ENCODE measurements at regions not wholly inside any gene's neighbourhood (a gene's known extent, or its start where the extent isn't known, plus 50 kb on each side); places are given as distances from the start of the nearest gene placed in this dataset.
A peak's percentile ranks its signal among the peaks of the same experiment; 100 is the strongest.

DNA sequence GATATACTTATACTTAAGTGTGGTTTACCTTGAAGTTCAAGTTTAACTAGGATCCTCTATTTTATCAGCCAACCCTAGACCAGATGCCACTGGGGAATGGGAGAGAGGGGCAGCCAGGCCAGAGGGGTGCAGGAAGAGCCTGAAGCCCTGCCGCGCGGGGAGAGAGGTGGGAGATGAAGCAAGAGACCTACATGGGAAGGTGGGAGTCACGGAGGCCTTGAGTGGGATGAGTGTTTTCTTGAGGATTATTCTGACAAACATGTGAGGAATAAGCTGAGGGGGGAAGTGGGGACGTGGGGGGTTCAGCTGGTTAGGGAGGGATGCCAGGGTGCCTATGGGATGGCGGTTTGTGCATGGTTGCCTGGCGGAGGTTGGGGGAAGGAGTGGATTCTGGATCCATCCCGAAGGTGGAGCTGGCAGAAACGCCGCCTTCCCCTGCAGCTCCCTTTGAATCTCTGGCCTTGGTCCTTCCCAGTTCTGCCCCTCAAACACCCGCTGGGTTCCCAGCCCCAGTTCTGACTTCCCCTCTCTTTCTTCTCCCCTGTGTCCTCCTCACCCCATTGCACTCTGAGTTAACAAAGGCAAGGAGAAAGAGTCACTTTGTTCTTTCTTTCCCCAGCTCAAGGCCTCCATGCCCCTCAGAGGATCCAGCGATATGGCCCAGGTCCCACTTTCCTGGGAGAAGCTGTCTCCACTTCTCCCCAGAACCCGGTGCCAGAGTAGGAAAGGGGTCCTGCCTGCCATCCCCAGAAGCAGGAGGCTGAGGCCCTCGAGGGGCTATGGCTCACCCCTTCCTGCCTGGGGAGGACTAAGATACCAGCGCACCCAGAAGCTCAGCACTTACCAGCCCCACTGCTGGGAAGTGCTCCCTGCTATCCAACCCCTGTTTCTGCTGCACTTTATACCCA is 274.2 kb downstream of the UACA start:
- no peak for DNase-seq

DNA sequence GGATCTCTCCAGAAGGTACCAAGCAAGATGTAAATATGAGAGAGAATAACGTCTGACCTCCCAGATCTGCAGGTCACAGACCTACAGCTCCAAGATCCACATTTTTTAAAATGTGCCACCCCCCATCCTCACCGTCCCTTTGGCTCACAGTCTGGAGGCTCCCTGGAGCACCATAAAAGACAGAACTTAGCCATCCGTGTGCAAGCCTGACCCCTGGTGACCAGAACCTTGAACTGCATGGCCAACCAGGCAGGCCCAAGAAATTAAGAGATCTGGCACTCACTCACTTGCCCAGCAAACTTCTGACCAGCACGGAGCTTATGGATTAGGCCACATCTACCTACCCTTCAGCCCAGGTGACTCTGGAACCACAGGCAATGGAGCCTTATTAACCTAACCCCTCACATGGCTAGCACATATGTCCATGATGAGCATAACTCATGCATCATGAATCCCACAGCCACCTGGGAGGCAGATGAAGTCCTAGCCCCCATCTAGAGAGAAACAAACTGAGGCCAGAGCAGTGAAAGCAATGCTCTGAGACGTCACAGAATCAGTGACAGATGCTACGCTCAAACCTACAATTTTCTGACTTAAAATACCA is 275.3 kb downstream of the UACA start:
- peak; percentile 54 for DNase-seq

DNA sequence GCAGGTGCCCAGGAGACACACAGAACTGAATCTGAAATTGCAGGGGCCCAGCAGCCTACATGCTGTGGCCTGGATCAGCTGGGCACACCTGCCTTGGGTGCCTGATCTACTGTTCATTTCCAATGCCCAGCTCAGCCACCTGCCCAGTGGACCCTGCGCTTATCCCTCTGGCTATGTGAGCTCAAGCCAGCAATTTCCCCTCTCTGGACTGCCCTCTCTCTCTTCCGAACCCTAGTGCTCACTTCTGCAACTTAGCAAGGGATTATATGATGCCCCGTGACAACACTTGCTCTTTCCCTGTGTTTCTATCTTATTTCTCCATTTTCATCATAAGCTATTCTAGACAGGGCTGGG is 276.0 kb downstream of the UACA start:
- DNase-seq = peak; percentile 48

DNA sequence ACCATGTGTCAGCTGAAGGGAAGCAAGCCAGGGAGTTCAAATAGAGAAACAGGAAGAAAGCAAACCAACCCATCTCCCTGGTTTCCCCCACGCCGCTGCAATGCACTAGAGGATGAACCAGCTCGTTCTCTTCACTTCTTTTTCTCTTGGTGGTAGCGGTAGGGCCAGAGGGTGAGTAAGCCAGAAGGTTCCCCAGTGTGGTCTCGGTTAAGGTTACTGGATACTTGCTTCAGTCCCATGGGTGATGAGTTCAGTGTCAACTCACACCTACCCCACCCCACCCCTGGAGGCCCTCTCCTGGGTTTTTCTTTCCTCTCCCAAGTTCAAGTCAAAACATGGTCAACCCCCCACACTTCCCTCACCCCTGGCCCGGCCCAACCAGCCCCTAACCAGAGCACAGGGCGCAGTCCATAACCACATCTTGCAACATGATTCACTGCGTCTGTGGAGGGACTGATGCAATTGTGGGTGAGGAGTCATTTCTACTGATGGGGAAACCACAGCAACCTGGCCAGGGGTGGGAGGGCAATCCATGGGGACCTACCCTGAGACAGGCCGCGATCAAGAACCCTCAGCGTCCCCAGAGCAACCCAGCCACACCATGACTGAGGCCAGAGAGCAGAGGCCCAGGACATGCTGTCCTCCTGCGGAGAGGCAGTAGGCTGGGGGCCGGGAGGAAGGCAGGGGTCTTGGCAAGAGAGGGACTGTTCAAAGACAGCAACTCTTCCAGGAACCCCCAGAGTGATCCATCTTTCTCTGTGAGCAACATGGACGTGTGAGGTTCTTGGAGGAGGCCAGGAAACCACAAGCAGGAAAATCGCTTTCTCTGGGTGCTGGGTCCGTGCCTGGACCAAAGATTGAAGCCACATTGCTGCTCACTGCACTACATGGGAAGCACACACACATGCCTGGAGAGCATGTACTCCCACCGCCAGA is 276.6 kb downstream of the UACA start:
- peak; percentile 90 for DNase-seq

DNA sequence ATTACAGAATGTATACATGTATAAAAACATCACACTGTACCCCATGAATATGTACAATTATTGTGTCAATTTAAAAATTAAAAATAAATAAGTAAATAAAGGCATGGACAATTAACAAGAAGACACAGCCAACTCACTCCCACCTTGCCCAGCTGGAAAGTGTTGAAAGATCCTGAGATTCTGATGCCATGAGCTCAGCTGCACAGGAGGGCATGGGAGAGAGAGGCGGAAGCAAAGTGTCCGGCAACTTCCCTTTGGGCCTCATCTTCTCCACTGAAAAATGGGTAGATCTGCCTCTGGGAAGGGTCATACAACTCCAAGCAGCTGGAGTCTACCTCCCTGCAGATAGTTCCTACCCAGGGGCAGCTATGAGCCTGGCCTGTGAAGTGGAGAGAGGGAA is 277.3 kb downstream of the UACA start:
- DNase-seq = no peak

DNA sequence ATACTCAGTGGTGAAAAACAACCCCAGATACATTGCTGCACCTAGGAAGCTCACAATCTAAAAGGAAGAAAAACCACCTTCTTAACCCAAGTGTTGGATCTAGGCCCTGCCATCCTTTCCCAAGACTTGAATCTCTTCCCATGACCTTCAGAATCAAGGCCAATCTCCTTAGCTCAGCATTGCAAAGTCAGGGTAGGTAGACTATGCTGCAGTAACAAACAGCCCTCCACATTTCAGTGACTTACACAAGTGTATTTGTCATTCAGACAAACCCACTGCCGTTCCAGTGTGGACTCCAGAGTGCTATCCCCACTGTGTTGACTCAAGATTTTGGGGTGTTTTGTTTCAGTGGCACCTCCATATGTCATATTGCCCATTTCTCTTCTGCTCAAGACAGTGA is 278.4 kb downstream of the UACA start:
- no peak for DNase-seq

DNA sequence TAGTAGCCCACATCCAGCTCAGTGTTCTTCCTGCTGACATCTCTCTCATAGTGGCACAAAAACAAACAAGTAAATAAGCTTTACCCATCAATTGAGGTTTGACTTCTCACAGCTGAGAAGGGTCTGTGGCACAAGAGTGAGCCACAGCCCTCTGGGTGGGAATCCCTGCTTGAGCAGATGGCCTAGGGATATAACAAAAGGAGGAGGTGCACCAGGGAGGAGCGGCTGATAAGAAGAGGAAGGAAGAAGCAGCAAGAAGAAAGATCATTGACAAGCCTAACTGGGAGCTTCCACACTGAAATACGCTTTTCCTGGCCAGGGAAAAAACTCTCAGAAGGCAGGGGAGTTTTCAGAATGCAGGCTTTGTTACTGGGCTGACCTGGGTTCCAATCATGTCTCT is 279.8 kb downstream of the UACA start:
- no peak for DNase-seq

DNA sequence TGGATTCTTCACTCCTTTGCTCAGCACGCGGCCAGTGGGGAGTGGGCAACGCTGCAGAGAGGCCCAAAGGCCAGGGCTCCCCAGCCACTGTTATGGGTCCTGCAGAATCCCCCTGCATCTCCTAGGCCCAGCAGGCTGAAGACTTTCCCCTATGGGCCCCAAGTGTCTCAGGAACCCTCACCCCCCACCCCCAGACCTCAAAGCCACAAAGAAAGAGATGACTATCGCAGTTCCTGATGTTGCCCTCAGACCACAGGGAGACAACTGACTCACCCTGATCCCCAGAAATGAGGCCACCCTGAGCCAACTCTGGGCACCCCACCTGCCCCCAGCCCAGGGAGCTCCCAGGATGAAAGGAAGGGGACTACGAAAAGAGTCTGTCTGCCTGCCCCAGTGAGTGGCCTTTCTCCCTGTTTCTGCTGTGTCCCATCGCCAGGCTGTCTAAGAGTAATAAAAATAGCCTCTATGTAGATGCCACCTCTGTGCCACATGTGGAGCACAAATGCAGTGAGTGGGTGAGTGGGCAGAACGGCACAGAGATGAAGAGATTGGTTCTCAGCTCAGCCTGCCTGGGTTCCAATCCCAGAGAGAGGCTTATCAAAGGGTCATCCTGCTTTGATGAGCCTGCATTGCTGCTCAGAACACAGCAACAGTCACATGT is 283.0 kb downstream of the UACA start:
- DNase-seq = peak; percentile 60

DNA sequence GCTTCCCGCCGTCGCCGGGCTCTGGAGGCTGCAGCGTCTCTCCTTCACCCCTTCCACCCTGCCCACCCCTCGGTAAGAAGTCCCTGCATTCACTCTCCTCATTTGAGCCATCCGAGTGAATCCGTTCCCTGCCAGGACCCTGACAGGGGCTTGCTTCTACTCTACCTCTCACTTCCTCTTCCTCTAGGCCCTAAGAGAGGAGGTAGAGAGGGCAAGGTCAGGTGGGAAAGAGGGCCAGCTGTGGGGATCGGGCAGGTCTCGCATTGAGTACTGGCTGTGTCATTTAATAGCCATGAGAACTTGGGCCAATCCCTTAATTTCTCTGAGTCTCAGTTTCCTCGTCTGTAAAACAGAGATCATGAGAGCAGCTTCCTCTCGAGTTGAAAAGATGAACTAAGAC is 283.6 kb downstream of the UACA start:
- no peak for DNase-seq

DNA sequence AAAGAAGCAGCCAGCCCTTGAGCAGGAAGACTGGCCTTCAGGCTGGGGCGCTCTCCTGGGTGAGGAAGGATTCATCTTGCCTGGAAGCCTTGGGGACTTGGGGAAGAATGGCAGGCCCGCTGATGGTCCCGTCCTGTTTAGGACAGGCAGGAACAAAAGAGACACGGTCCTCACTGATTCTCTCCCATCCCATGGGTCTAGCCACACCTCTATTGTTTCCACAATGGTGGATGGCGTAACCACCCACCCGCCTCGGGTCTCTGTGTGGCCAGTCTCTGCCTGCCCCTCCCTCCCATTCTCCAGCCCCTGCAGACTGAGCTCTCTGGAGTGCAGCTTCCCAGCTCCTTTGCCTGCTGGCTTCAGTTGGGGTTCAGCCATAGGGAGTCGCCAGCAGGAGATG is 284.3 kb downstream of the UACA start:
- no peak for DNase-seq

DNA sequence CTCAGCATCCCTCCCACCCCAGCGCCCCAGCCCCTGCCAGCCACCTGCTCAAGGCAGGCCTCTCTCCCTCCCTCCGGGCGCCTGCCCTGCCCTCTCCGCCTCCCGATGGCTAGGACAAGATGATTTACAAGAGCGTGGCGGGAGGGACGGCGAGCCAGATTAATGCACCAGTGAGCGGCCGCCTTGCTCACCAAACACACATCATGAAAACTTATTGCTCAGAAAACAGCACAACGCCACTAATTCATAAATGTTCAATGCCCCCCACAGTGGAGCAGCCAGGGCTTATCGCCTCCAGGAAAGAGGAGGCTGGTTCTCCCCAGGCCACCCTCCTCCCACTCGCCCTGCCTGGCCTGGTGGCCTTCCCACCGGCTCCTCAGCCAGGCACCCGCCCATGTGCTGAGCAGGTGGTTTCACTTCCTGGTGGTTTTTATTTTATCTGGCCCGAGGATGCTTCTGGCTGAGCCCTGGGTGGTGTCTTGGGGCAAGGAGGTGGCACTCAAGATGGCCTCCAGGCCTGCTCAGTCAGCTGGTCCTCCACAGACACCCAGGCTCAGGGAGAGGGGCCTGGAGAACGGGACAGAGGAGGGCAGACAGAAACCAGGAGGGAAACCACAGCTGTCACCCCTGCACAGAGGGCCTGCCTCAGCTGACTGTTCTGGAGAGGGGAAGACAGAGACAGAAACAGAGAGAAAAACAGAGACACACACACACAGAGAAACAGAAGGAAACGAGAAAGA is 284.9 kb downstream of the UACA start:
- DNase-seq = no peak

DNA sequence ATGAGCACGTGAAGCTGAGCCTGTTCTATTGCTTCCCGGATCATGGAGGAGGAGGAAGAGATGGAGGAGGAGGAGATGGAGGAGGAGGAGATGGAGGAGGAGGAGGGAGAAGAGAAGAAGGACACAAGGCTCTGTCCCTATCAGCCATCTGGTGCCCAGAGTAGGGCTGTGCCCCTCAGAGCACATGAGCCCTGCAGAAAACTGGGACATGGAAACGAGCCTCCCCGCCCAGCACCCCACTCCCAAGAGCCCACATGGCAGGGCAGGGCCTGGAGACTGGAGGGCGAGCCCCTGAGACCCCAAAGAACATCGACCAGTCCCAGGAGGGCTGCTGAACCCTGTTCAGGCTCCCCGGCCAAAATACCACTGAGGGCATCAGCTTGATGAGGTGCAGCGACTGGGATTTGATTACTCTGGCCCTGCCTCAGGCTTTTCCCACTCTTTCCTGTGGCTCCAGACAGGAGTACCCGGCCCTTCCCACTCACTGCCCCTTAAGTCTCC is 285.6 kb downstream of the UACA start:
- DNase-seq = no peak

DNA sequence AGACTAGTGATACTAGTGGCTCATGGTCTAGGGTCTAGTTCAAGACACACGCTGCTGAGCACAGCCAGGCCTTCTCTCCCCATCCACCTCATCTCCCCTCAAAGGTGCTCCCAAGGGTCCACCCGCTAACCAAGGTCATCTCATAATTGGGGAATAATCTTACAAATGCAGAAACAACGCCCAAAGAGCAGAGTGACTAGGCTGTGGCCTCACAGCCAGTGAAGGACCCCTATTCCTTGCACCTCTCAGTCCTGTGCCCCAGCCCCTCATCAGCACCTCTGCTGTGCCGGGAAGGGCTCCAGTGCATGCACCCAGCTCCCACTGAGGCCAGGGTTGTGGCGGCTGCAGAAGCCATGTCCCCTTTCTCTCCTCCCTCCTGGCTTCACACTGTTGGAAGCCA is 286.9 kb downstream of the UACA start:
- DNase-seq = no peak

DNA sequence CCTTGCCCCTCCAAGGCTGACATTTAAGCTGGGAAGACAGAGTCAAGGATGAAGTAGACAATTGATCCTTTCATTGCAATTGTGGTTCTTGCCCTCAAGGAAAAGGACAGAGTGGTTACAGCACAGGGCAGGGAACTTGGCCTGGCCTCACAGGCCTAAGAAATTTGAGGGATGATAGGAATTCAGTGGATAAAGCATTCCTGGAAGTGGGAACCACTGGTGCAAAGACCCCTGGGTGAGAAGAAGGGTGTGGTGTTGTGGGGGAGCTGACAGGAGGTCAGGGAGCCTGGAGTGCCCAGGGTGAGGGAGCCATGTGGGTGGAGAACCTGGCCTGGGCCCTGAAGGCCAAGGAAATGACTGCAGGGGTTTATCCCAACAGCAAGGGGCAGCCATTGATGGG is 287.4 kb downstream of the UACA start:
- DNase-seq = no peak

DNA sequence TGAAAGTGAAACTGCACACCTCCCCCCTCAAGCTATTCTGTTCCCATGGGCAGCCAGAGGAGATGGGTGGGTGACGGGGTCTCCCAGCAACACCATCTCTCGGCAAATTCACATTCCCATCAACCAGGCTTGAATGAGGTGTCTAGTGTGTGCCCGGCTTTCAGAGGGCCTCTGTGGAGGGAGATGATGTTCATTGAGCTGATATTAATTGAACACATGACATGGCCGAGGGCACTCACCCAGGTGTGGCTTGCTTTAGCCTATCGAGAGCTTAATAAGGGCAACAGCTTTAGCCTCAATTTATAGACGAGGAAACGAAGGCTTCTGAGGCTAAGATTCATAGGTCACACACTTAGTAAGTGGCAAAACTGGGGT is 288.0 kb downstream of the UACA start:
- no peak for DNase-seq

DNA sequence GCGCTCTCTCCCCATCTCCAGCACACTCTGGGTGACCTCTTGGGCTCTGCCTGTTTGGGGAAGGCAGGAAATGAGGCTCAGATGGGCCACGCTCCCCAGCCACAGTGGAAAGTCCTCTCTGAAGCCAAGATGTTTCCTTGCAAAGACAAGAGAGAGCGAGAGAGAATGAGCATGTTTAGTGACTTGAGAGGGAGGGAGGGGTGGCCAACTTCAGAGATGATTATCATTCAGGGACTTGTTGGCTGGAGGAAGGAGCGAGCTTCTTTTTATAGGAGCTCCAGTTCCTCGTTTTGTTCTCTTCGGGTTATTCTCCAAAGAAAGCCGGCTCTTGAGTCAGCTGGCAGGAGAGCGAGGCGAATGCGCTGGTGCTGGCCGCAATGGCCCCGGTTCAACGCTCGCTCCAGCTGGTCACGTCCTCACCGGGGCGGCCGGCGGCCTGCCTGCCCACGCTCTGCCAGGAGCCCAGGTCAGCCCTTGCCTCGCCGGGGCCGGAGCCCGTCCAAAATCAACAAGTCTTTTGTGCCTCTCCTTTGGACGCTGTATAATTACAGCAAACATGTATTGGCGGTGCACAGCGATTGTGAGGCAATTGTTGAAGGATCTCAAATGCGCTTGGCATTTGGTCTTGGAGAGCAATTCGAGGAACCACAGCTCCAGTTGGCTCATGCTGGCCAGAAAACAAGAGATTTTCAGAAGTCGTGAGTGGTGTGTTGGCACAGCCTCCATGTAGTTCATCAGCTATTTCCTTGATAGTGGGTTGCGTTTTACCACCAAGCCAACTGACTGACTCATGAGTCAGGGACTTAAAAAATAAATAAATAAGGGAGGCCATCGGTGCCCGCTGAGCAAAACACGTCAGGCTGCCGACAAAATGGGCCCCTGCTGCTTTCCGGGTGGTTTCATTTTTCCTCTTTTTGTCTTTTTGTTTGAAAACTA is 288.6 kb downstream of the UACA start:
- no peak for DNase-seq

DNA sequence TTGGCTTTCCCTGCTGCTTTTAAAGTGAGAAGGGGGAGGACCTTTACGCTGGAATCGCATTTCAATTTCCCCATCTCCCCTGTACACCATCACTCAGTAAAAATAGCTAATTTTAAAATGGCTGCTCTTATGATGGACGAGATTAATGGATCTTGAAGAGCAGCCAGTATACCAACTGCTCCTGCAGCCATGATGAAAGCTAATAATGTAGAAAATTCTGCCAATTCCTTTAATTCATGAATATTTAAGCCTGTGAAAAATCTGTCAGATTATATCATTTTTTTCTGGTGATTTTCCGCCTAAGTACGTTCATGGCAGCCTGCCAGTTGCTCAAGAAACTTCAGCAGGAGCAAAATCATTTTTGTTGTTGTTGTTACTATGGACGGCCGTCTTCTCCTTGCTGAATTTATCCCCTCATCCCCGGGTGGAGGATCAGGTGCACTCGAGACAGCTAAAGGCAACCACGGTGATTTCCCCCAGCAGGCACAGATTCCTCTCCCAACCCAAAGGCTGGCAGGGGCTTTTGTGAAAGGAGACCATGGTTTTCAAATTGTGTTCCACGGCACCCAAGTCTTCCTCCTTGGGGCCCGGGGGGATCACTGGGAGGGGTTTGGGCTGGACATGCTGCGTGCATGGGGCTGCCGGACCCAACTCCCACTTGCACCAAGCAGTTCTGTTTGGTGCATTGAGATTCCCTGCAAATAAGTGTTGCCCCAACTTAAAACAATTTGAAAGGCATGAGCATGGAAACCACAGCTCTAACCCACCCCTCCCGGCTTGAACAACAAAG is 289.6 kb downstream of the UACA start:
- no peak for DNase-seq

DNA sequence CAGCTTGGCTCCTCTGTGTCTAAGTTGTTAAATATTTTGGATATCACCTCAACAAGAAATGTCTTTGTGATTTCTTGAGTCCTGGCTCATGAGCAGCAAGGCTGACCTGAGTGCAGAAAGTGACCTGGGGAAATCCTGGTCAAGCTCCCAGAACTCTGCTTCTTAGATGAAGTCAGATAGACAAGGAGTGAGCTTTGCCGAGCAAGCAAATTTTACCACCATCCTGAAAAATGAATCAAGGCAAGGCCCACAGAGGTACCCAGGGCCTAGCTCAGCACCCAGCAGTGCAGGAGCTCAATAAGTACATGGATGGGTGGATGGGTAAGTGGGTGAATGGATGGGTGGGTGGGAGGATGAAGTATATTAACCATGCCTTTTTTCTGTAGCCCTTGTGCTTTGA is 291.8 kb downstream of the UACA start:
- no peak for DNase-seq

DNA sequence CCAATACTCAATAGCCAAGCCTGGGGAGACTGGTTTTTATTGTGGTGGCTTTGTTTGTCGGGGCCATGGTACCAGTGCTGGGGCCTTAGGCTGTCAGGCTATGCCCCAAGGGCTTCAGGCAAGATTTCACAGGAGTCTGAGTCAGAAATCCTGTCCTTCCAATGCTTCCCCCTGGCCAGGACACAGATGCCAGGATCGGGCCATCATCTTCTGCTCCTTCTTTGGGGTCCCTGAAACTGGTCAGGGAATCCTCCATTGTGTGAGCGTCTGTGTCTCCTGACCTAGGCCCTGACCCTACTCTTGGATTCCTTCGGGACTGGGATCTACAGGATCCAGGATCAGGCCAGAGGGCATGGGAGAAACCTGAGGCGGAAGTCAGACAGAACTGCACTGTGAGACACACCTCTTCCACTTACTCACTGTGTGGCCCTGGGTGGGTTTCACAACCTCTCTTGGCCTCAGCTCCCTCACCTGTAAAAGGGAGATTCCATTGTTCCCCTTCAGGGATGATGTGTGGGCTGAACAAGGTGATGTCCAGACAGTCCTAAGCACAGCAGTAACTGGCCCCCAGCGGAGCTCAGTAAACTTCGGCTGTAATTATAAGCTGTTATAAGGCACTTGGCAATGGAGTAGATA is 292.7 kb downstream of the UACA start:
- no peak for DNase-seq
